ENCODE measurements at regions not wholly inside any gene's neighbourhood (a gene's known extent, or its start where the extent isn't known, plus 50 kb on each side); places are given as distances from the start of the nearest gene placed in this dataset.

DNA sequence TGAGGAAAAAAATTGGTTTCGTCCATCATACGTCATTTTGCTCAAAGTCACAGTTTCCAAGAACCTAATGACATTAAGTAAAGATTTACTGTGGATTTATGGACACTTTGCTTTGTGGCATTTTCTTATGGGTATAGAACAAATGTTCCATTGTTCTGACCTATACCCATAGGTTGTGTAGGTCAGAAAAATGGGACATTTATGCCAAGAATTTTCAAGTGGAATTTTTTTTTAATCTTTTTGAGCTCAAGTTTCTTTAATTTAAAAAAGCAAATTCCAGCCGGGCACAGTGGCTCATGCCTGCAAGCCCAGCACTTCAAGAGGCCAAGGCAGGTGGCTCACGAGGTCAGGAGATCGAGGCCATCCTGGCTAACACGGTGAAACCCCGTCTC, 187.5 kb upstream of the TPM1 start:
- TF ChIP-seq CTCF (conservative IDR thresholded peaks at IDR 0.05; ENCODE audit: low read length): no peak
- no peak for DNase-seq (ENCODE audit: low read depth)
- no peak overlapping the region for H3K4me3 ChIP-seq (ENCODE audit: low read length)

DNA sequence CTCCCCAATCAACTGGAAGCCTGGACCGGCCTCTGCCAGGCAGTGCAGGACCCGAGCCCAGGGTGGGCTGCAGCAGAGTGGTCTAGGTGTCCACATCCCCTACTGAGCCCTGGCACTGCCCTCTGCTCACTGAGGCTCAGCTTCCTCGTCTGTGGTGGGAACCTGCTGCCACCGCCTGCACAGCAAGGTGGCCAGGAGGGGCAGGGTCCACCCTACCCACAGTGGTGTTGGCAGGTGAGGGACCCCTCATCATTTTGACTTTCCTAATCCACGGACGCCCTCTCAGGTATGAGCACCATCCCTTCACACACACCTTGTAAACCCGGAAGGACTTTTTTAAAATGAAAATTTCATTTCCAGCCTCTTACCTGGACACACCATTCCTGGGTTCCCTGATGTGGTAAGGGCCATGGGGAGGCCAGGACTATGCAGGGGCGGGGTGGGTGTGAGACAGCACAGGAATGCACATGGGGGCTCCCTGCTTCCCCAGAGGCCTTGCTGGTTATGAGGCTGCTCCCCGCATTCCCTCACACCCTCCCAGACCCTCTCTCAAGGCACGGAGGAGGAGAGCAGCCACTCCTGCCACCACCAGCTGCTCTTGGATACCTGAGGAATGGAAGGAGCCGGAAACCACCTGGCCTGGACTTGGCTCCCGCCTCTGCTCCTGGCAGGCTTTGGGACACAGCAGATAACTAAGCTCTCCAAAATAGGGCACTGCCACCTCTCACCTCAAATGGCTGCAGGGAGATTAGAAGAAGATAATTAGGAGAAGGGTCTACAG, 185.9 kb upstream of the TPM1 start:
- TF ChIP-seq CTCF (conservative IDR thresholded peaks at IDR 0.05; ENCODE audit: low read length): no peak
- H3K4me3 ChIP-seq (ENCODE audit: low read length): no peak overlapping the region
- no peak for DNase-seq (ENCODE audit: low read depth)

DNA sequence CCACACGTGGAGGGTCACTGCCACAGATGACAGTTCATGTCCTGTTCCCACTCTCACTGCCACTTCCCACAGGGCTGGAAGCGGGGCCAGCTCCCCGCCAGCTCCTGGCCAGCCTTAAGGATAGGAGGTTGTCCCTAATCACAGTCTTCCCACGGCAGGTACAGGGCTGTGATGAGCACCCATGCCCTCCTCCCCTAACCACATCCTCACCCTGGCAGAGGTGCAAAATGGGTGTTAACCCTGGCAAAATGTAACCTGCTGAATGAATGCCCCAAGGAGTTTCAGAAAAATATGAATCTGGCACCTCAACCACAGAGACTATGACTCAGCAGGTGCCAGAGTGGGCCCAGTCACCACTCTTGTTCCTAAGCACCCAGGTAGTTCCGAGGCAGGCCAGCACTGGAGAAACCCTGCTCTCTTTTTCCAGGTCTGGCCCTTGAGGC, 185.1 kb upstream of the TPM1 start:
- no peak overlapping the region for H3K4me3 ChIP-seq (ENCODE audit: low read length)
- no peak for TF ChIP-seq CTCF (conservative IDR thresholded peaks at IDR 0.05; ENCODE audit: low read length)
- no peak for DNase-seq (ENCODE audit: low read depth)

DNA sequence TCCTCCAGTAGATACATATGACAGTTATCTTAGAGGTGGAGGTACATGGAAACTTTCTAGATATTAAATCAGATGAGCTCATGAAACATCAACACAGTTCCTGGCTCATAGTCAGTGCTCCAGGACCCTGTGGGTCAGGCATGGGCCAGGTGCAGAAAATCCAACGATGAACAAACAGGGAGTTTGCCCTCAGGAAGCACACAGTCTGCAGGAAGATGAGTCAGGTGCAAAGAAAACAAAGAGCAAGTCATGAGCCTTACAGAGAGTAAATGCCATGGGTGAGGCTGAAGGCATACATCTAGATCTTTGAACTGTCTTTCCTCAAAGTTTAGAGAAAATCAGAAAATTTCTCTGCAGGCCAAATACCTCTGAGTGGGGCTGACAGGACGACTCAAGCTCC, 184.2 kb upstream of the TPM1 start:
- no peak for TF ChIP-seq CTCF (conservative IDR thresholded peaks at IDR 0.05; ENCODE audit: low read length)
- DNase-seq (ENCODE audit: low read depth): no peak
- no peak overlapping the region for H3K4me3 ChIP-seq (ENCODE audit: low read length)

DNA sequence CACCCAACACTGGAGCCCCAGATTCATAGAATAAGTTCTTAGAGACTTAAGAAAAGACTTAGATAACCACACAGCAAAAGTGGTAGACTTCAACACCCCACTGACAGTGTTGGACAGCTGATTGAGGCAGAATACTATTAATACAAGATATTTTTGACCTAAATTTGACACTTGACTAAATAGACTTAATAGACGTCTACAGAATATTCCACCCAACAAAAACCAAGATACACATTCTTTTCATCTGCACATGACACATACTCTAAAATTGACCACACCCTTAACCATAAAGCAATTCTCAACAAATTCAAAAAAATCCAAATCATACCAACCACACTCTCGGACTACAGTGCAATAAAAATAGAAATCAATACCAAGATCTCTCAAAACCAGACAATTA, 179.8 kb upstream of the TPM1 start:
- no peak for TF ChIP-seq CTCF (conservative IDR thresholded peaks at IDR 0.05; ENCODE audit: low read length)
- no peak for DNase-seq (ENCODE audit: low read depth)
- H3K4me3 ChIP-seq (ENCODE audit: low read length): no peak overlapping the region

- no peak for TF ChIP-seq CTCF (conservative IDR thresholded peaks at IDR 0.05; ENCODE audit: low read length)
- no peak overlapping the region for H3K4me3 ChIP-seq (ENCODE audit: low read length)
- no peak for DNase-seq (ENCODE audit: low read depth)
These were observed 176.2 kb upstream of the TPM1 start for GRCh38 chr15:62866366-62866765.

GRCh38 chr15:62867844-62868243, 174.7 kb upstream of the TPM1 start:
- no peak overlapping the region for H3K4me3 ChIP-seq (ENCODE audit: low read length)
- no peak for DNase-seq (ENCODE audit: low read depth)
- TF ChIP-seq CTCF (conservative IDR thresholded peaks at IDR 0.05; ENCODE audit: low read length): no peak
